Activated B cell treated with CpG ODN at 0.5 μM for 24 hours (primary cell): ENCODE measurements at regions not wholly inside any gene's neighbourhood (a gene's known extent, or its start where the extent isn't known, plus 50 kb on each side); places are given as distances from the start of the nearest gene placed in this dataset.
A peak's percentile ranks its signal among the peaks of the same experiment; 100 is the strongest.

ENCODE experiments used
- ATAC-seq: fragments of 200-7000 bp; cut with Tn5 transposase; one replicate; pipeline ENCODE4 v1.10.0; 2021; ENCODE audit warnings: low read depth, mild to moderate bottlenecking, moderate library complexity
- CTCF ChIA-PET: fragments of 350-600 bp; sonication (Branson Sonifier 250); formaldehyde crosslinking; loops from one replicate; lab custom pipeline; 2021; ENCODE audit warnings: antibody characterized with exemption; lab: Charles Lee
- POLR2A ChIA-PET: fragments of 350-600 bp; sonication (Branson Sonifier 250); formaldehyde crosslinking; loops from one replicate; lab custom pipeline; 2021; ENCODE audit warnings: antibody characterized with exemption; lab: Charles Lee
- DNase-seq: peaks from one replicate; pipeline ENCODE4 v3.0.0; 2022
- H3K27ac Mint-ChIP-seq: one replicate; pipeline ENCODE4 v1.8.0; 2020; ENCODE audit warnings: mixed read lengths
- H3K27me3 Mint-ChIP-seq: one replicate; pipeline ENCODE4 v1.8.0; 2021; ENCODE audit warnings: mixed read lengths
- H3K36me3 Mint-ChIP-seq: one replicate; pipeline ENCODE4 v1.8.0; 2021; ENCODE audit warnings: low read depth, mixed read lengths
- H3K4me1 Mint-ChIP-seq: one replicate; pipeline ENCODE4 v1.8.0; 2021; ENCODE audit warnings: mixed read lengths
- H3K4me3 Mint-ChIP-seq: one replicate; pipeline ENCODE4 v1.8.0; 2020; ENCODE audit warnings: mild to moderate bottlenecking, mixed read lengths
- H3K9me3 Mint-ChIP-seq: one replicate; pipeline ENCODE4 v1.8.0; 2020; ENCODE audit warnings: mixed read lengths
- CTCF ChIP-seq: fragments of 200-600 bp; IDR thresholded peaks from one replicate; pipeline ENCODE4 v1.8.0; 2022; ENCODE audit warnings: antibody characterized with exemption, mild to moderate bottlenecking
- intact Hi-C: fragments of 100-400 bp; cut with micrococcal nuclease; formaldehyde crosslinking; loops from one replicate; pipeline ENCODE4 v1.15.1; 2024

DNA sequence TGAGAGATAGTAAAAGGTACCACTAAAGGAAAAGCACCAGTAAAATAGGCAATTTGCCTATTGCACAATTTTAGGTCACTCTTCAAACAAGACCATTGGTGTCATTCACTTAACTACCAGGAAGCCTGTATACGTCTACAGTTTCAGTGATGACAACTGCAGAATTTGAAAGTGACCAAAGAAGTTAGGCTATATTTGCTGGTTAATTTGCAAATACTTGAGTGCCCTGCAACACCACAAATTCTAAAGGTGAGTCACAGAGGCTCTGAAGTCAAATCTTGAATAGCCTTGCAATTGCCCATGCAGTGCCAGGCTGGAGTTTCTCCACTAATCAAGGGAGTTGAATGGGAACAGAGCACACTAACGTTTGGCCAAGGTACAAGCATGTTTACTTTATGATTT, 128.7 kb upstream of the CCDC68 start:
- intact Hi-C loops, result no loop called here
- Mint-ChIP-seq H3K4me3 (peak overlapping the region; percentile 9), H3K36me3 (no peaks in the 10 kb centered on the region), H3K4me1 (peaks cover 47% of the 10 kb centered on the region), H3K9me3 (no peaks in the 10 kb centered on the region), H3K27ac (peak overlapping the region; percentile 38), H3K27me3 (no peaks in the 10 kb centered on the region)
- ChIA-PET POLR2A (no interaction called here), CTCF (no interaction called here)
- no peak for TF ChIP-seq CTCF
- DNase-seq (no peak), ATAC-seq (peak; percentile 53)

- CTCF ChIA-PET, result no interaction called here
Observed at GRCh38 chr18:55086906-55087305, 127.6 kb upstream of the CCDC68 start.

DNA sequence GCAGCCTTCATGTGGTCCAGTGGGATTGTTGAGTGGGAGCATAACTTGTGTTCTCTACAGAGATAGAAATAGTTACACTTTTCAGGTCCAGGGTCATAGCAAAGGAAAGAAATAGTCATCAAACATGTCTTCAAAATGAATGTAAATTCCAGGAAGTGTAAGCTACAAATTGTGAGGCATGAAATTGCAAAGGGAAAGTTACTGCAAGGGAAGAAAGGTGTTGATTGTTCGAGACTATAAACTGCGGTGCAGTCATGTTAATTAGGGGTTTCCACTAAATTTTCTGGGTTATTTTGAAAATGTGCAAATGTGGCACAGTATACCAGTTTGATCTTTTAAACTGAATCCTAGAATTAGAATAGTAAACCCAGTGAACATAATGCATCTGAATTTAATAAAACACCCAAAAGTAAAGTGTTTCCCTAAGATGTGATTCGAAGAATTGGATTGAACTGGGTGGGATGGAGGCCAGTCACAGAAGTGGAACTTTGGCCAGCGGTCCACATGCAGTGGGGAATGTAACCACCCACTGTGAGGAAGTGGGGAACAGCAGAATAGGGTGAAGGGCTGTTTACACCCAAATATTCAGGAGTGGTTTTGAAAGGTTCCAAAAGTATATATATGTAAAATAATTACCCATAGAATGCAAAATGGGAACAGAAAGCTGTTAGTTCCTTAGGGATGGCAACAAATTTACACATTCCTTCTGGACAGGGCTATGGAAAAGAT, 126.5 kb upstream of the CCDC68 start:
- peak overlapping the region; percentile 30 for H3K27ac Mint-ChIP-seq
- peak; percentile 54 for ATAC-seq
- peaks cover 42% of the 10 kb centered on the region for H3K4me1 Mint-ChIP-seq

More at GRCh38 chr18:55086906-55087305, 127.6 kb upstream of the CCDC68 start:
- no peak for DNase-seq
- TF ChIP-seq CTCF, result no peak
- intact Hi-C loops, result no loop called here
- H3K4me3 Mint-ChIP-seq, result no peak overlapping the region
- no peaks in the 10 kb centered on the region for H3K9me3 Mint-ChIP-seq
- no peaks in the 10 kb centered on the region for H3K27me3 Mint-ChIP-seq
- peak overlapping the region; percentile 30 for H3K27ac Mint-ChIP-seq
- peaks cover 44% of the 10 kb centered on the region for H3K4me1 Mint-ChIP-seq
- POLR2A ChIA-PET, result interaction anchor here (0.7 kb wide), 2 partner anchors 19 to 324 kb away, joined by 3 to 5 read pairs; no protein-coding TSS in a partner anchor
- ATAC-seq, result no peak
- H3K36me3 Mint-ChIP-seq, result no peaks in the 10 kb centered on the region

GRCh38 chr18:55084550-55084949, 125.3 kb upstream of the CCDC68 start:
- H3K9me3 Mint-ChIP-seq, result no peaks in the 10 kb centered on the region
- H3K4me3 Mint-ChIP-seq, result no peak overlapping the region
- H3K27ac Mint-ChIP-seq, result no peak overlapping the region
- no peaks in the 10 kb centered on the region for H3K36me3 Mint-ChIP-seq
- CTCF ChIA-PET, result no interaction called here
- intact Hi-C loops, result loop anchor here (2.0 kb wide), 1 partner anchor 20 kb away; no protein-coding TSS in a partner anchor
- ATAC-seq, result no peak
- no peak for DNase-seq
- no peaks in the 10 kb centered on the region for H3K27me3 Mint-ChIP-seq
- TF ChIP-seq CTCF, result no peak
- POLR2A ChIA-PET, result interaction anchor here (2.9 kb wide), 1 partner anchor 14 kb away, joined by 26 read pairs; no protein-coding TSS in a partner anchor
- peaks cover 42% of the 10 kb centered on the region for H3K4me1 Mint-ChIP-seq

More for the DNA sequence above, 126.5 kb upstream of the CCDC68 start:
- DNase-seq, result no peak
- Mint-ChIP-seq H3K27me3 (no peaks in the 10 kb centered on the region), H3K9me3 (no peaks in the 10 kb centered on the region), H3K4me3 (peak overlapping the region; percentile 2), H3K36me3 (no peaks in the 10 kb centered on the region)
- intact Hi-C loops, result loop anchor here (2.0 kb wide), 1 partner anchor 21 kb away; no protein-coding TSS in a partner anchor
- CTCF ChIA-PET, result no interaction called here
- POLR2A ChIA-PET, result interaction anchor here (0.6 to 2.9 kb wide), 3 partner anchors 7 to 183 kb away, joined by 3 to 26 read pairs (median 4); no protein-coding TSS in a partner anchor
- no peak for TF ChIP-seq CTCF

DNA sequence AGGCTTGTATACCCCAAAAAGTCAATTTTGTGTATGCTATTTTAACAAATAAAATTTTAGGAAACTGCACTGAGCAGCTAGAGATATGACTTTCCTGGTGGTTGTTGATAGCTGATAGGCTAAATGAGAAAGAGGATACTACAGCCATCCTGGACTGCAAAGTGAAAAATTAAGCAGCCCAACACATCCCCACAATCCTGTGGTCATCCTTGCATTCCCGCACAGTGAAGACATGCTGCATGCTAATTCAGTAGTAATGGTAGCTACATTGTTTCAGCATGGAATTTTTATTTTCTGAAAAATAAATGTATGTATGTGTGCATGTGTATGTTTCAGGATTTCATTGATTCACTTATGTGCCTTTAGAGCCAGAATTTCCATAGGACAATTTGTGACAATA, 124.2 kb upstream of the CCDC68 start:
- H3K4me1 Mint-ChIP-seq, result peaks cover 34% of the 10 kb centered on the region
- H3K27ac Mint-ChIP-seq, result peak overlapping the region; percentile 27
- H3K36me3 Mint-ChIP-seq, result no peaks in the 10 kb centered on the region
- ChIA-PET CTCF (no interaction called here), POLR2A (interaction anchor here (2.9 kb wide), 1 partner anchor 13 kb away, joined by 26 read pairs; no protein-coding TSS in a partner anchor)
- no peaks in the 10 kb centered on the region for H3K9me3 Mint-ChIP-seq
- no peaks in the 10 kb centered on the region for H3K27me3 Mint-ChIP-seq
- no peak for ATAC-seq
- intact Hi-C loops, result no loop called here
- no peak for TF ChIP-seq CTCF
- DNase-seq, result no peak
- no peak overlapping the region for H3K4me3 Mint-ChIP-seq
